GM19372 (cell line): ENCODE measurements at regions not wholly inside any gene's neighbourhood (a gene's known extent, or its start where the extent isn't known, plus 50 kb on each side); places are given as distances from the start of the nearest gene placed in this dataset.

ENCODE experiments used
- ATAC-seq: cut with Tn5 transposase; IDR thresholded peaks from one replicate; pipeline ENCODE4 v1.9.1; 2021; ENCODE audit warnings: mild to moderate bottlenecking, low read depth, moderate library complexity; ENCODE audit not compliant: unreplicated experiment

DNA sequence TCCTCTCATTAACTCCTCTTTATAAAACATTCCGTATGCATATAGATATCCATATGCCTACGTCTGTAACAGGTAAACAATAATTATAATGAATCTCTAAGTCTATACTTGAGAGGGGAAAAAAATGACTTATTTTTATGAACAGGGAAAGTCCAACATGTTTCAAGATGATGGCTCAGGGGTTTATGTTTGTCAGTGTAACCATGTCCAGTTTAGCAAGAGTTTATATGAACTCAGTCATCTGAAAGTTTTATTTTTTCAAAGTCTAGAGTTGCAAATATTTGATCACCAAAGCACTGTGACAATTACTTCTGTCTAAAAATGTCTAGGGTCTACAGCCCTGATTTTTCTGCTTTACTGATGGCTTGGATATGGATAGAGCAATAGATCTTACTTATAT, 559.4 kb upstream of the KCNMB2 start:
- ATAC-seq: no peak

DNA sequence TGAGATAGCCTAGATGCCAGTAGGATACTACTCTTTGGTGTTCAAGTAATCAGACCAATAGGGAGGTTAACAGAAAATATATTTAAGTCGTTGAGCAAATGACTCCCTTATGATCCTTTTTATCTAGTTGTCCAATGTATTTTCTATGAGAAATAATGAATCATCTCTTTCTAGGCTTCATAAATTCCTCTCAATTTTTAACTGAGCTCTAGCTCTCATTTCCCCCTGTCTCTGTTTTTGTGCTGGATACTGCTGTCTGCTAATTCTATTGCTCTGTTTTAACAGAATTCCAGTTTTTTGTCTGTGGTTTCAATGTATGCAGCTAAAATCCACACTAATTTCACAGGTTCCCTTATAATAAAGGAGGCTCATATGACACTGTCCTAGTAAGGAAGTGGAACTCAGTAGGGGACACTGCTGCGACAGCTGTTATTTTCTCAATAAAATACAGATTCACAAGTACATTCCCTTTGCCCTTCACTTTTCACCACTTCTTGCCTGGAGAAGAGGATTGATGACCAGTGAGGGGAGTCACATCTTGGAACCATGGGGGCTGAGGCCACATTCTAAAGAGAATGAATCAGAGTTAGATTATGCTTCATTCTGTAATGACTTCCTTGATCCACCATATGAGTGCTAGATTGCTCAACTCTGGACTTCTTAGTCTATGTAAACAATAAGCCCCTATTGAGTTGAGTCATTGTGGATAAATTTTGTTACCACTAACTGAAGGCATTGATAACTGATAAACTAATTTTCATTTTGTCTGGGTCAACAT, 558.7 kb upstream of the KCNMB2 start:
- no peak for ATAC-seq

DNA sequence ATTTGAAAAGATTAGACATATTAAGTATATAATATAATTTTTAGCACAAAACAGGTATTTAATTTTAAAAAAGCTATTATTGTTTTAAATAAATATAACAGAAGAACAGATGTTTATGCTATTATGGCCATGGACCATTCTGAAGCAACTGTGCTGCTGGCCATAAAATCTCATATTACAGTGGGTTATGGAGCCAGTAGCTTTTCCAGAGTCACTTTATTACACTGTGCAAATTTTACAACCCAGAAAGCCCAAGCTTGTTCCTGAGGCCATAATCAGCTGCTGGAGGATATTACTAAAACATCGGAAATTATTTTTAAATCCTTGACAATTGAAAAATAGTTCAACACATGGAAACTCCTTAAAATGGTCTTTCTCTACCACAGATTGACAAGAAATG, 557.3 kb upstream of the KCNMB2 start:
- no peak for ATAC-seq

DNA sequence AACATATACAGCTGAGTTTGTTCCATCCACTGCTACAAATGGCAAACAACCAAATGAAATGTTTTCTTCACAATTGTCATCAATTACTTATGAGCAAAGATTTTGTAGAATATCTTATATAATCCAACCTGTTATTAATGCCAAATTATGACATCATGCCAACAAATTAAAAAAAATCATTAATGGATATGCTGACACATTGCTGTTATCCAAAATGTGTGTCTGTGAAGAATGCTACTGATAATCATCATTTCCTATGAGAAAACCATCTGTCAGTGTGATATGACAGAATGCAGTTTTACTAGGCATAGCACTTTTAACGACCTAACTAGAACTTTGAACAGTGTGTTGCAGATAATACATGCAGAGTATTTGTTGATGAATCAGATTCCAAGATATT, 556.5 kb upstream of the KCNMB2 start:
- no peak for ATAC-seq

DNA sequence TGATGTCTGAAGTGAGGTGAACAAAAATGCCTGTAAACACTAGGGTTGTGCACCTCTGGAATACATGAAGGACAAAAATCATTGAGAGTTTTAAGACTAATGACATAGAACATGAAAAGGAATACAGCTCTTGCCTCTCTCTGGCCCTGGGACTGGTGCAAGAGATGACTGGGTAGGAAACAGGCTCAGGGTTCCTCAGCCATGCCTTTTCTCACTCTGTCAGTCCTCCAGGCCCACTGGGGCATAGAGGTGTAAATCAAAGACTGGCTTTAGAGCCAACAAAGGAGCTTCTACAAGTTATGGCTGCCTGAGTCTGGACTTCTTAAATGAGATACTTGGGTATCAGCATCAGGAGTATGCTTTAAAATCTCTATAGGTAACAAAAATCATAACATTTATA, 554.7 kb upstream of the KCNMB2 start:
- ATAC-seq: no peak

DNA sequence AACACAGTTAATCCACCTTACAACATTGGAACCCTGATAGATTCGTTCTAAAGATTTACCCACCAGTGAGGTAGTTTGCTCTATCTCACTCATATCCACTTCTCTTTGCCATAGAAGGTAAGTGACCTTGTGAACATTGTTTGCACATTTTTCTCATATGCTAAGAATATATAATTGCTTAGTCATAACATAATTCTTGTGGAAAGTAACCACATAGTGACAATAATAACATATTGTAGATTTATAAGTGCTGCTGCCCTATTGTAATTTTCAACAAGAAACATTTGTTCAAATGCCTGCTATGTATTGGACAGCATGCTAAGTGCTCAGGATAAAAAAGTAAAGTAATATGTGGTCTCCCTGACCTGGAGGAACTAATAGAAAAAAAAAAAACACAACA, 554.2 kb upstream of the KCNMB2 start:
- ATAC-seq: no peak

DNA sequence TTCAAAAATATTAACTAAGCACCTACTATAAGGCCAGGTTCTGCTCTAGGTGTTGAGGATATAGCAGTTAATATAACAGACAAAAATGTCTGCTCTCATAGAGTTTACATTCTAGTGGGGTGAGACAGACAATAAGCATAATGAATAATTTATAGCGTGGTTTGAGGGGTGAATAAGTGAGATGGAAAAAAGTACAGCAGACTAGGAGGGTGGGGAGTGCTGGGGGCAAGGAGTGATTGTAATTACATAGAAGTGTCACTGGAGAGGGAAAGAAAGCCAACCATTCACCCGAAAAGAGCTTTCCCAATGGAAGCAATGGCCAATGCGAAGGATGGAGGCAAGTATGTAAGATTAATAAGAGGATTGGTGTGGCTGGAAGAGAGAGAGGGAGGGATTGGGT, 552.9 kb upstream of the KCNMB2 start:
- no peak for ATAC-seq

DNA sequence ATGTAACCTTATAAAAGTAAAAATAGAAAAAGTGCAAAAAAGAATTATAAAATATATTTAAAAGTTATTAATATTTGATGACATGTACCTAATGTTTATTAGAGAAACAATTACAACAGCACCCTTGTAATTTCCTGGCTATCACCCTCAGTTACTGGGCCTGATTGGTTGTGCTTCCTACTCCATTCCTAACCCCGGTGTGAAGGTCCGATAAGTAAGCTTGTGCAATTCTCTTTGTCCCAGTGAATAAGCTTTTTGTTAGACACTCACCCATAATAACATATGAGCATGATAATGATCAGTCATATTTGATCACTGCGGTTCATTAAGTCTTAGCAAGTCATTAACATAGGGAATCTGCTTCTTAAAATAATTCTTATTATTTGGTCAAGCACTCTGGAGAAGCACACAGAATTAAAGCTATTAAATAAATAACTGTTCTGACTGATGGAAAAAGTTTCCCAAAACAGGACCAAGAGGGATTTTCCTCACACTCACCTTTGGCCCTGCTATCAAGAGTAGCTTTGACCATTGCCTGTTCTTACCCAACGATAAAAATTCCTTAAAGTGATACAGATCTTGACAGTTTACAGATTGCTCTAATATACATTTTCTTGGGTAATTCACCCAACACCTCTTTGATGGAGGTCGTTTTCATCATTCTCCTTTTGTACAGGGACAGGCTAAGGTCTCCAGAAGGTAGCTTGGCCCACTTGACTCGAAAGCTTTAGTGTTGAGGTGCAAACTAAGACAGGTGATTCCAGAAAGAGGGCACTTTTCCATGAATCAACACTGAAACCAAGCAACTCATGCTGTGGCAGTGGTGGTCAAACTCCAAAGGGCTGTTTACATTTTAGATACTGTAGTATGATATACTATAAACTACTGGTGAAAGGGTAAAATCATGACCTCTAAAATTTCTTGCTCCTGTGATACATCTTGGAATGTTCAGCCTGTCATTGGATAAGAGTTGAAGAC, 543.0 kb upstream of the KCNMB2 start:
- ATAC-seq: no peak

DNA sequence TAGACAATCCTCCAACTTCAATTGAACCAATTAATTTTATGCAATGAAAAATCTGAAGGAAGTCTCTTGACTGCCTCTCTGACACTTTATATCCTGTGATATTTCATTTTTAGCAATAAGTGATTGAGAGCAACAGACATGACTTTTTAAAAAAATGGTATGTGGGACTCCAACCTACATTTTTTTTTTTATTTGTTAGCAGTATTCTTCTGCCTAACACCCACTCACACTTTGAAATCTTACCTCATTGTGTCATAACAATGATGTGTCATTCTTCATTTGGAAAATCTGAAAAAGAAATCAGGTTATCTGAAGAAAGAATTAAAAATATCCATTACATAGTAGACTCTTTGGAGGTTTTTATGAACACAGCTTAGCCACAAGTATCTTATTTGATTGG, 541.3 kb upstream of the KCNMB2 start:
- ATAC-seq: no peak

DNA sequence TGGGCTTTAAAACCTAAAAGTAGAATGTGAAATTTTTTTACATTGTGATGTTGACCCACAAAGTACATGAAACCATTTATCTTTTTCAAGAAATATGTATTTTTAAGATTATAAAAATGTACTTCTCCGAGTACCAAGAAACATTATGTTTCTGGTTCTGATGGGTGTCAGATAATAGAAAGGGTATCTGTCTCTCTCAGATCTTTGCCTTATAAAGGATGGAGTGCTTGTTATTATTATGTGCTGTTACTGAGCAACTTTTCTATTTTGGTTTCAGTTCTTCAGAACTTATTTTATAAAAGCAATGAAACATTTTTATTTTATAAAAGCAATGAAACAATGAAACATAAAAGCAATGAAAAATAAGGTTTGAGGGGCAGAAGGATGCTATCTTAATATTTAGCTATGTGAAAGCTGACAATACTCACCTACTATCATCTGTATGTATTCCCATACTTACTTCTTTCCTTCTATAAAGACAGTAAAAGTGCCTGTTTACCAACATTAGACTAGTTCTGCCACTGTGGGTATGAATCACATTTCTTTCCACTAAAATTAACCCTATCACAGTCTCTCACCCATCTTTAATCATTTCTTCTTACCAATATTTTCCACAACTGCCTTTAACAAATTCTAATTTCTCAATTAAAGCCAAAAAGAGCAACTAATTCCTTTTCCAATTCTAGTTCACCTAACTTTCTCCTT, 540.7 kb upstream of the KCNMB2 start:
- ATAC-seq: no peak

DNA sequence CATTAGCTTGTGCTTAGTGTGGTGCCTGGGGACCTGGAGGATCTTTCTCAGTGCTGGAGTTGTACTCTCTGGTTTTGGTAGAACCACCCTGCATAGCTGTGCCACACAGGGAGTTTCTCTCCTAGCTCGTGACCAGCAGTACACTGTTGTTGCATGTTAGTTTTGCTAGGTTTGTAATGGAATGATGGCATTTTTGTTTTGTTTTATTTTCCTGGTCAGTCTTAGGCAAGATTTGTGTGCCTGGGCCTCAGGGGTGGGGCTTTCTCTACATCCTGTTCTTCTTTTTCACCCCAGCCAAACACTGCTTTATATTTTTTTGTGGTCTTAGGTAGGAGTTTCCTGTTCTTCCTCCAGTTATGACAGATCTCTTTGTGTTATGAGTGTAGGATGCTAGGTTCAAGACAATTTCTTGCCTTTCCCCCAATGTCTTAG, 534.5 kb upstream of the KCNMB2 start:
- ATAC-seq: peak; percentile 80

DNA sequence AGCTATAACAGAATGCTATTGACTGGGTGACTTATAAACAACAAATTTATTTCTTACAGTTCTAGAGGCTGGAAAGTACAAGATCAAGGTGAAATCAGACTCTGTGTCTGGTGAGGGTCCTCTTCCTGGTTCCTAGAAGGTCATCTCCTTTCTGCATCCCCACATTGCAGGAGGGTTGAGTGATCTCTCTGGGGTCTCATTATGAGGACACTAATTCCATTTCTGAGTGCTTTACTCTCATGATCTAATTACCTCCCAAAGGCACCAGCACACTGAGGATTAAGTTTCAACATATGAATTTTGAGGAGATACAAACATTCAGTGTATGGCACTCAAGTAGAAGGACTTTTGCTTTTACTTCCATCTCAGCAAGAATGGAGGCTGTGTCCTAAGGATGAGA, 534.1 kb upstream of the KCNMB2 start:
- ATAC-seq: no peak

DNA sequence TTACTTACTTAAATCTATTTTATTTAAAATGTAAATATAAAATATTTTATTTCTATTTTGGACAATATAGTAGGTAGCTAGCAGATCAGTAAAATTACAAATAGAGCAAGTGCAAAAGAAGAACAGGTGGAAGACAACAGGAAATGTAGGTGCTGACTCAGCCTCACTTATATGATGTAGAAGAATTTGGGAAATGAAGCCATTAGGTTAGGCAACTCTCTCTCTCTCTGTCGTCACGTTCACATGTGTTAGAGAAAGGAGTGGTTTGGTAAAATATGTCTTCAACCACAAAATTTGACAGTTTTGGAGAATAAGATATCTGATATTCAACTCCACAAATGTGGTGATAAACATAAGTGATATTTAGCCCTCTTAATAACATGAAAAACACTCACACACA, 532.5 kb upstream of the KCNMB2 start:
- no peak for ATAC-seq

DNA sequence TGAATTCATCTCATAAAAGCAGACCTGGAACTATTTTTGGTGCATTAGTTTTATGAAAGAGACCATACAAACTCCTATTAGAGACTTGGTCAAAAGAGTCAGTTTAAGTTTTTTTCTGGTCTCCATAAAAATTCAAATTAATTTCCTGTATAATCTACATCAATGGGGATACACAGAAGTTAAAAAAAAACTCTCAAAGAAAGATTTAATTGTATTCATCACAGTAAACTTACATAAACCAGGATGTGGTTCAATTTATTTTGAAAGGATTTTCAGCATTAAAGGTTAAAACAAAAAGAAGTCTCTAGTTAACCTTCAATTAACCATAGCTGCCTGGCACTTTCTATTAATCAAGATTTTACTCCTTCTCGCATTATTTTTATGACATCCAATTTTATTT, 530.3 kb upstream of the KCNMB2 start:
- no peak for ATAC-seq

DNA sequence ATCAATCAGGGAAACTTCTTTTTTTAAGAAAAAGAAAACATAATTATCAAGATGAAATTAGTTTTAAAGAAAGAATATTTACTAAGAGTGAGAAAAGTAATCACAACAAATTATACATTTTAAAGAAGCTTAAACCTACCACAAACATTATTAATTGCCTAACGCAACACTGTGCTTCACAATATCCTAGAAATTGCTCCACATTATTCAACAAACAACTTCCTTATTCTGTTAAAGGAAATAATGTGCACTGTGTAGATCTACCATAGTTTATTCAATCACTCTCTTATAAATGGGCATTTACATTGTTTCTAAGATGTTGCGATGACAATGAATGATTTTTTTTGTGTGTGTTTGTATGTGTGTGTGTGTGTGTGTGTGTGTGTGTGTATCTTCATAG, 525.9 kb upstream of the KCNMB2 start:
- no peak for ATAC-seq

DNA sequence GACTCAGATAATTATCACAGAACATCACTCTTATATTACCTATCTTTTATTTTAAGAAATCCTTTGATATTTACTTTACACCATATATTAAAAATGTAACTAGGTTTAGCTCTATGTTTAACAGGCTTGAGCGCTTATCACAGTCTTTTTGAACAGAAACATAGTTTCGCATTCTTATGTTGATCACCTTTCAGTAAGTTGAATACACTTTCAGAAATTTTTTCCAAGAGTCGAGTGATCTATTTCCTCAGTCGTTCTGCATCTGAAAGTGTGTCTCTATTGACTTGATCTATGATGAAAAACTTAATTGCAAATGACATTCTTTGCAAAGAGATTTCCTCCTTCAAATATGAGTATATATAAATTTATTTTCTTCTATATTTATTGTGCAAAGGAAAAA, 516.6 kb upstream of the KCNMB2 start:
- ATAC-seq: no peak

DNA sequence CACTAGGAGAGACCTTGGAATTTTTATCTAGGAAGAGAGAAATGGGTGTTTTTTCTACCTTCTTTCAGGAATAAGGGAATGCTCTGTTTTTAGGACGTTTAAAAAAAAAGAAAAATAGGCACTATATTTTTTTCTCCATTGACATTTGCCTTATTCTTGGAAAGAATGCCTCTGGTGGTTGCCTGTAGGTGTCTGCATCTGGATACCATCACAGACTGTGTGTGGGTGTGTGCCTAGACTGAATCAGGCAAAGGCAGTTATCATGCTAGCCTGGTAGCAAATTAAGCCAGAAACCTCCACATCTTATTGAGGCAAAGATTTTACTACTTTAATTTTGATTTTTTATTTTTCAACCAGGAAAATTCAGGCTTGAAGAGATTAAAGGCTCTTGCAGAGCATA, 513.6 kb upstream of the KCNMB2 start:
- ATAC-seq: no peak

DNA sequence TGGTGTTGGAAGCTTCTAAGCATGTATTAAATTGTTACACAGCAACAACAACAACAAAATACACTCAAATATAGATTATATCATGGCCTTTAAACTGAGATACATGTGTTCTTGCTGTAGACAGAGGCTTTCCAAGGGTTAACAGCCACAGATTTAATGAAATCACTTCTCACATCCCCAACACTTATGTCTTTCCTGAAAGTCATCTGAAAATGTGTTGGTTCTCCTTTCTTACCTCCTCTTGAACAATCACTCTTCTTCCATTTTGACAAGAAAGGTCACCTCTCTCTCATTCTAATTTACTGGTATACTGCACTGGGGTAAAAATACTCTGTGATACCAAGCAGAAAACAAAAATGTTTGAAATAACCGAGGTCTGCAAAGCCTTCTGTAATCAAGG, 507.3 kb upstream of the KCNMB2 start:
- no peak for ATAC-seq

DNA sequence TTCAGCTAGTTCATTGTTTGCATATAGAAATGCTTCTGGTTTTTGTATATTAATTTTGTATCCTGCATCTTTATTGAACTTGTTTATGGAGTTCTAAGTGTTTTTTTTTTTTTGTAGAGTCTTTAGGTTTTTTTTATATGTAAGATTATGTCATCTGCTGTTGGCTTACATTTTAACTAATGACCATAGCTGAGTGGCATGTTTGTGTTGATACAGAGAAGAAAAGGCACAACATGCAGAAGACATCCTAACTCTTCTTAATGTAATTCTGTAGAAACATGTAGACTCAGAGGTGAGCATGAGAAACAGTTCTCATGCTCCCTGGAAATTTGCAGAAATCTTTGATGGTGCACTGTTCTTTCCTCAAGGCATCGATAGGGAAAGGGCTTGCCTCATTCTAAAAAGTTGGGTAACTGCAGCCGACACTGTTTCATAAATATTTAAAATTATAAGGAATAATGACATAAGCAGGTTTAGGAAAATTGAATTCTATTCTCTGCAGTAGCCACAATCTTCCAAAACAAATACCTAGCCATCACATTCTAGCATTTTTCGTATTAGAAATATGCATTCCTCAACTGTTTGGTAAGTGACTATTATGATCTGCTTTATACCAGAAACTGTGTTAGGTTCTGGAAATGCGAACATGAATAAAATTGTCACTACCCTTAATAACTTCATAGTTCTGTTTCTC, 499.6 kb upstream of the KCNMB2 start:
- no peak for ATAC-seq

DNA sequence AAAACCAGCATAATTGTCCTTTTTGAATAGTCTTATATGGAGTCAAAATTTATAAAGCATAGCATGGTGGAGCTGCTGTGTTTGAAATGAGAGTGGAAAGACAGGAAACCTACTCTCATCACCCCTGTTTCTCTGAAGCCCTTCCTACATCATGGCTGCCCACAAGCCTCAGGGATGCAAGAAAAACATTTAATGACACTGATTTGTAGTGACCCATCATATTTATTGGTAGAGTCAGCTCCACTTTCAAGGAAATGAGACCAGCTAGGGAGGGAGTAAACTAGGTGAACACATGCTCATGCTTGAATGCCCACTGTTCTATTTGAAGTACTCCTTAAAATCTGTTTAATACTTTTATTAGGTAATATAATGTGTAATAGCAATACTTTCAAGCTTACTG, 494.3 kb upstream of the KCNMB2 start:
- ATAC-seq: no peak

DNA sequence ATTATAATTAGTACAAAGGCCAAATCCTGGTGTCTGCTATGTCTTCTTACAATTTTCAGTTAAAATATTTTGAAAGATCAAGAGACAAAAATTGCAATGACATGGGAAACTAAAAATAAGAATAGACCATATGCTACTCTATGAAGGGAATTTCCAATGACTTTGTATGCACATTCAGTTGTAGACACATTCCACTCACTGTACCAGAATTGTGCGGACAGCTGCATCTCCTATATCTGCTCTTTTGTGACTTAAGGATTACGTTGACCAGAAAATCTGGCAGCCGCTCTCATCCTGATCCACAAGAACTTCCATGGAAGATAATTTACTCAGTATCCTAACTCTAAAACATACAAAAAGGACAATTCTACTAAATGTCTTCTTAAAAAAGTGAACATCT, 493.9 kb upstream of the KCNMB2 start:
- no peak for ATAC-seq
